NOMO-1 treated with dmso at 0.1 percent for 144 hours (cell line): ENCODE measurements at regions not wholly inside any gene's neighbourhood (a gene's known extent, or its start where the extent isn't known, plus 50 kb on each side); places are given as distances from the start of the nearest gene placed in this dataset.

Experiments
- DNase-seq: peaks from one replicate; lab custom pipeline; 2025; ENCODE audit not compliant: unreplicated experiment; lab: John Stamatoyannopoulos, UW

DNA sequence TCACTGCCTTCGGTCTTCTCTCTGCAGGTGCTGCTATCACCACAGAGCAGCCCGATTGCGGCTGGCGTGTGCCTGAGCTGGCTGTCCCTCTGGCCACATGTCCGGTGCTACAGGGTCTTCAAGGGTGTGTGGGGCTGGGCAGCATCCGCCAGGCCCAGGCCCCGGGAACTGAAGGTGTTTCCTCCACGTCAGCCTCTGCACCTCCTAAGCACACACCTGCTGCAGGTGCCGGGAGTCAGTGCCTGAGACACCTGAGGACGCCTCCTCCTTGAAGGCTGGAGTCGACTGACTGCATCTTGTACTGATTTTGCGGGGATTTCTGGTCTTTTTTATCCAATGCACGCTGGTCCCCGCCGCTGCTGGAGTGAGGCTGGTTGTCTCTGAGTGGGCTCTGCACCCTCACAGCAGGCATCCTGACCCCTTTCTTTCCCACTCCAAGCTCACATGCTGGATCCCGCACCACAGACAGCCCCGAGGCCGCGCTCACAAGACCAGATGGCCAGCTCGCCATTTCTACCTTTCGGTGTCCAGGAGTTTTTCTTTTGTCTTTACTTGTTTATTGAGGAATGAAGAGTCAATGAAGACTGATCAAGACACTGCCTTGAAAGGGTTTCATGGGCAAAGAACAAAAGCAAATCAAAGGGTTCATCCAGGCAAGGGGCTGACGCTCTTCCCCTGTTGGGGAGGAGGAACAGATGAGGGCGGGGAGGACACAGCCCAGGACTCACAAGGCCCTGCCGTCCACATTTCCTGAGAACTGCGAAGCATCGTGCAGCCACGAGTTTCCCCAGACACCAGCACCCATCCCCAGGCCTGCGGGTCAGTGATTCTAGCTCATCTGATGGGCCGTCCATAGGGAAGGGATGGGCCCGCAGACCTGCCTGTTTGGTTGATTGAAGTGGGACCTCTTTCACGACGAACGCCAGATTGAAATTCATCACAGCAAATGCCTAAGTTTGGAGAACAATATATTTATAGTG, 203.8 kb upstream of the SOX1 start:
- no peak for DNase-seq

DNA sequence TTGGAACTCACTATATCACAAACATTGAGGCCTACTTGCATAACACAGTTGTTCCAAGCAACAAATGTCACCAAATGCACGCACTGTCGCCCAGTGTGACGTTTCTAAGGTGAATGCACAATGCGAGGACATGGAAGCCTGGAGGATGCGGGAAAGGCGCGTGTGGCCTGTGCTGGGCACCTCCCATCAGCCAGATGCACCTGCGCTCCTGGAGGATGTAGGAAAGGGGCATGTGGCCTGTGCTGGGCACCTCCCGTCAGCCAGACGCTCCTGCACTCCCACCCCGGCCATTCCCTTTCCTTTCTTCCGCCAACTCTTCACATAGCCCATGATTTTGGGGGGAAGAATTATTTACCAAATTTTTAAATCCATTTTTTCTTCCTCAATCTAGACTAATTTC, 202.4 kb upstream of the SOX1 start:
- no peak for DNase-seq

DNA sequence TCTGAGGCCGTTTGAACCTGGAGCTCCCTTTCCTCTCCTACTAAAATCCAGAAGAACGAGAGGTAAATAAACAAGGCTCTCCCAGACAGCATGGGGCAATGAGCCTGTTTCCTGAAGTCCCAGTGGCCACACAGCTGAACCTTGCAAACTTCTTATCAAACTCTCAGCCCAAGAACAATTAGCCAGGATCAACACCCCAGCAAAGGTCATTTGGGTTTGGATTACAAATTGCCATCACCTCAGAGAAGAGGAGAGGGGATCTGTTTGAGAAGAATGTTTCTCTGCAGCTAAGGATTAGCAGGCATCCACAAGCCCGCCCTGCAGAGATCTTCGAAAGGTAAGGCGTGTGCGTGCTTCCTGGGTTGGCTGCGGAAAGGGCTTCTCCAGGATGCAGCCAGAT, 201.9 kb upstream of the SOX1 start:
- no peak for DNase-seq

DNA sequence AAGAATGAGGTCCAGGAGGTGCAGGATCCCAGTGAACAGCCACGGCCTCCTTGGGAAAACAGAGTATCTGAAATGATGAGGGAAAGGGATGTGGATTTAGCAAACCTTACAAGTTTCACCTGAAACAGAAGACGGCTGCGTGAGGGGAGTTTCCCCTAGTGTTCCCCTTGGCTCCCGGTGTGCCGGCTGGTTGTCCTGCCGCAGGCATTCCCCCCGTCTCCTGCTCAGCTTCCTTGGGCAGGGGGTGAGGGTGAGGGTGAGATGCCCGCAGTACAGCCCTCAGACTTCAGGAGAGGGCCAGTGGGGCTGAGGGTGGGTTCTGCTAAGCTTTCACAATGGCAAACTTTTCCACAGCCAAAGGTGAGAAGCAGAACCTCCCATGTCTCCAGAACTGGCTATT, 201.1 kb upstream of the SOX1 start:
- no peak for DNase-seq

DNA sequence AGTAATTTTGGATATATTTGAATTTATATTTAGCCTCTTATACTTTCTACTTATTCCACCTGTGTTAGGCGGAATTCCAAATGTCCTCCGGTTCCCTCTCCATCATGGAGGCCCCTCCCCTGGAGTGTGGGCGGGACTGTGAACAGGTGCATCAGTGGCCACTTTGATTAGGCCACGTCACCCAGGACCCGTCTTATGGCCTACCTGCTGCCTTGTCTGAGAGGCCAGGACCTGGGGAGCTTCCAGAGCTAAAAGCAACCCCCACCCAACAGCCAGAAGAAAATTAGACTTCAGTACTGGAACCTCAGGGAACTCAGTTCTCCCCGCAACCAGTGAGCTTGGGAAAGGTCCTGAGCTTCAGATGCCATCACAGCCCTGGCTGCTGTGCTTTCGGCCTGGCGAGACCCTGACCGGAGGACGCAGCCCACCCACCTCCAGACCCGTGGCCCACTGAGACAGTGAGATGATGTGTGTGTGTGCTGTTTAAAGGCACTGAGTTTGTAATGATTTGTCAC, 200.2 kb upstream of the SOX1 start:
- no peak for DNase-seq

DNA sequence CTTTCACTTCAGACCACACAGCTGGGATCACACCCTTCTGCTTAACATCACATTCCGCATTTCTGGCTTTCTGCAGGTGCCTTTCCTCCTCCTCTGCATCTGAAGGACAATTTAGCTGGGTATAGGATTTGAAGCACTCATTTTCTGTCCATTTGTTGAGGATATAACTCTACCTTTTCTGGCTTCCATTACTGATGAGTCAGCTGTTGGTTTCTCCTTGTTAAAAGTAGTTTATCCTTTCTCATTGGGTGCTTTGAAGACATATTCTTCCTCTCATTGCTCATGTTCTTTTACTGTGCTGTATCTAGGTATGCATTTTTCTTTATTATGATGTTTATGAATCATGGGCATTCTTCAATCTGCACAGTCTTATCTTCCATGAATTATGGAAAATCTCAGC, 199.3 kb upstream of the SOX1 start:
- DNase-seq = no peak

DNA sequence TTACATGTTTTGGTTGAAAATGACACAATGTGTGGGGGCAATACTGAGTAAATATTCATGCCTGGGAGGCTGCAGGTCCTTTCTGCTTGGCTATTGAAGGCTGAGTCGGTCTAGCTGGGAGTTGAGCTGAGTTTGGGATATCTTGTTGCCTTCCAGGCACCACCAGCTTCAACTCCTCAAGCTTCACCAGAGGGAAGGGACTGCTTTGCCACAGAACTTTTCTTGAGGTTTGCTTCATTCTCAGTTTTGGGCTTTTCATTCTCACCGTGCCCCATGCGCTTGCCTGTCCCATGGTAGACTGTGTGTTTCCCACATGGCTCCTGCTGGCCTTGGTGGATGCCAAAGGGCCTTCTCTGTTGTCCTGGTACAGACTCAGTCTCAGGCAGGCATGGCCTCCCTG, 198.2 kb upstream of the SOX1 start:
- DNase-seq = no peak

DNA sequence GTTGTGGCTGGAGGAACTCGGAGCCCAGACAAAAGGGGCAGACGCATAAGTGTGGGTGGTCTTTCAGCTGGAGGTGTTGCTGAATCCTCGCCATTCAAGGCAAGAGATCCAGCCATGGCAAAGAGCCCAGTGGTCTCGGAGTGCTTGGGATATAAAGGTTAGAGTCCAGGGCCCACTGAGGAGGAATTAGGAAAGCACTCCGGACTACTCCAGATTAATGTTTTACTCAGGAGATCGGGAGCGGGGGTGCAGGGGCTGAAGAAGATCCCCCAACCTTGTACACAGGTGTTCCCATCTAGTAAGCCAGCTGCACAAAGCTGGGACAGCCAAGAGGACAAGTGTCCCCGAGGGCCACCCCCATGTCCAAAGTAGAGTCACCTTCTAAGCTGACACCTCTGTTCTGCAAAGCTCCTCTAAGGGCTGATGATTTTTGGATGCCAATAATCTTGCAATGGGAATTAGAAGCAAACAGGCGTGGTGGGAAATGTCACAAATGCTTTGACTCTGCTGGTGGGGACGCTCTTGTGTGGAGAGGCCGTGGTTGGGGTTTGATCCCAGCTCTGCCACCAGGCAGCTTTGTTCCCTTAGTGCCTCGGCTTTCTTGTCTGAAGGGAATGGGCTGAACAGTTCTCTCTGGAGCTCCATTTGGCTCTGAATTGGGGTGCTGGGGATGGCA, 194.3 kb upstream of the SOX1 start:
- no peak for DNase-seq

DNA sequence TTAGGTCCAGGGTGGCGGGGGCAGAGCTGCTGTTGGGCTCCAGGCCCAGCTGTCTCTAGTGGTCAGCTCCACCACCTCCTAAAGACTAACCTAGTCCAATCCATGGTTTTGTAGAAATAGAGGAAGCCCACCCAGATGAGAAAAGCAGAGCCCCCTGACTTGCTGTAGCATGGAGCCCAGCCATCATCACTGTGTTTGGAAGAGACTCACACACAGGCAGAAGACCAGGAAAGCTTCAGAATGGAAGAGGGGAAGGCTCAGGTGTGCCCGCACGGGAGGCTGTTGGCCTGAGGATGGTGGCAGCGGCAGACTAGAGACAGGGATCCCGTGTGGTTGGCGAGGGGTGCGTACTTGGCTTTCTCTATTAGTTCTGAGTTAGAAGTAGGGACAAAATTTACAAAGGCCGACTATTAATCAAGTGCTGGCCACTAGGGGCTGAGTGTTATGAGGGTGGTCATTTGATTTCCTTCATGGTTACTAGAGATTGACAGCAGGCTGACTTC, 193.2 kb upstream of the SOX1 start:
- DNase-seq = no peak

DNA sequence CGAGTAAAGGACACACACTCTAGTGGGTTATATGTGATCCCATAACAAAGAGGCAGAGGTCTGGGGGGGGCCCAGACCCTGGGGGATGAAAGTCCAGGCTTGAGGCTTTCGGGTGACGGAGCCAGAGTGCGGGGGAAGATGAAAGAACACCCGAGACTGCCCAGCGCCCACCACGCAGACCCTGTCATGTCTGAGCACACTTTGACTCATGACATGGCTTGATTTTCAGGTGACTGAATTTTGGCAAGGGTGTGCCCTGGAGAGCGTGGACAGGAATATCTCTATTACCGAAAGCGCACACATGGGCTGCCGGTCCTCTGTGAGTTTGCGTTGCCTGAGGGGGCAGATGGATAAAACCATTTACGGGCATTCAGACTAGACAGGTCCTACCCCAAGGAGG, 192.0 kb upstream of the SOX1 start:
- no peak for DNase-seq

DNA sequence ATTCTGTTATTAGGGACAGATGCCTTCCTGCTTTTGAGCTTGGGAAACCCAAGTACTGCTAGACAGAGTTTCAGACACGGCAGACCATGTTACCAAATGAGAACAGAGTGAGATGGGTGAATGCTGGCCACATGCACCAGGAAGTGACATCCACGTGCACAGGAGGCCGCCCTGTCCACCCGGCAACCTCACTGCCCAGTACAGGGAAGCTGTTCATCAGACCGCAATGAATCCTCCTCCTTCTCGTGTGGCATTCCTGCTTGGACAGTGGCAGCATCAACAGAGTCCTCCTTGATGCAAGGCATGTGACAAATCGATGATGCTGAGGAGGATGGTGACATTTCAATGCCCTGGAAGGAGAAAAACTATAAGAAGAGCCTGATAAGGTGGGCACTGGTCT, 191.0 kb upstream of the SOX1 start:
- no peak for DNase-seq

DNA sequence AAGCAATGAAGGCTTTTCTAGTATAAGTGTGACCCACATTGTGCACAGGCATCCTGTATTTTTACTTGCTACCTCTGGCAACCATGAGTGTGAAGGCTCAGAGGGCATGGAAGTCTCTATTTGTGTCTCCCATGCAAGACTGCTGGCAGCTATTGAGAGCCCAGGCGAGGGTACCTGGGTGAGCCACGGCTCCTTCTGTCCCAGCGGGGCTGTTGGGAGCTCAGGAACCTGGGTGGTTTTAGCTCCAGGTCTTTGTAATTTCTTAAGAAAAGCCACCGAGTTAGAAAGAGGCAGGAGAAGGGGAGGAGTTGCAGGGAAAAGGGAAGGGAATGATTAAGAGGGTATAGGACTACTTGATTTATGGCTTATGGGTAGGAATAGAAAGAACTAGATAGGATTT, 190.4 kb upstream of the SOX1 start:
- DNase-seq = no peak

DNA sequence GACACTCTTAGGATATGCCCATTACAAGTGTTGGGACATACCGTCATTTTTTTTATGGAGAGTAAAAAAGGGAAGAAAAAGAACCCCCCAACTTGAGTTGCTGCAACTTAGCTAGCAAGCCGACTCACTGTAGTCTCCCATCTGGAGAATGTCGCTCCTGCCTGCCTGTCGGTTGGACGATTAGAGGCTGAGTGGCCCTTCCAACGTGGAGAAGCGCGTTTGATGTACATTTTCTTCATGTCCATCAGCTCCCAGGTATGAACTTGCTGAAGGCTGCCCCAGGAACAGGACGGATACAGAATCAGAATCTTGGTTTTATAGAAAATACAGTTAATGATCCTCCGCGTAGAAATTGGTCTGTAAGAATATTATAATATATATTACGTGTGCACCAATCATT, 189.0 kb upstream of the SOX1 start:
- no peak for DNase-seq

DNA sequence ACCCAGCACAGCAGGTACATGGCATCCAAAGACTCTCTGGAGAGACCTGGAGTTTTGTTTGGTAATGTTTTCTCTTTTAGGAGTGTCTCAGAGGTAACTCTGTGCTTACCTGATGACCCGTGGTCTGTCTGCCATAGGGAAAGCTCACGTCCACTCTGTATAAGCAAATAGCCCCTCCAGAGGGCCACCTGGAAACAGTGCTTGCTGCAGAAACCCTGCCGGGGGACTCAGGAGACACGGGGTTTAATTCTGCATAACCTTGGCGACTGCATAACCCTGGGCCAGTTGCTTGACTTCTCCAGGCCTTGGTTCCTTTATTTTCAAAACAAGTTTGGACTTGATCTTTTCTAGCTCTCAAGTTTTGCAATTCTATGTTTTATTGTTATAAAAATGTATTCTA, 187.2 kb upstream of the SOX1 start:
- DNase-seq = no peak

DNA sequence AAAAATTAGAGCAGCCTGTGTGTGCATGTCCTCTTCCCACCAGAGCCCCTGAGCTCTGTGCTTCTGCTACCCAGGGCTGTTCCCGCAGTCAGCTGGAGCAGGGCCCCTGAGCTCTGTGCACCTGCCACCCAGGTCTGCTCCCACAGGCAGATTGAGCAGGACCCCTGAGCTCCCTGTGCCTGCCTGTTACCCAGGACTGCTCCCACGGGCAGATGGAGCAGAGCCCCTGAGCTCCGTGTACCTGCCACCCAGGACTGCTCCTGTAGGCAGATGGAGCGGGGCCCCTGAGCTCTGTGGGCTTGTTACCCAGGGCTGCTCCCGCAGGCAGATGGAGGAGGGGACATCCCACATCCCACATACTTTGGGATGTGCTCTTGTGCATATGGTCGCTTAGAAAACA, 186.8 kb upstream of the SOX1 start:
- no peak for DNase-seq

DNA sequence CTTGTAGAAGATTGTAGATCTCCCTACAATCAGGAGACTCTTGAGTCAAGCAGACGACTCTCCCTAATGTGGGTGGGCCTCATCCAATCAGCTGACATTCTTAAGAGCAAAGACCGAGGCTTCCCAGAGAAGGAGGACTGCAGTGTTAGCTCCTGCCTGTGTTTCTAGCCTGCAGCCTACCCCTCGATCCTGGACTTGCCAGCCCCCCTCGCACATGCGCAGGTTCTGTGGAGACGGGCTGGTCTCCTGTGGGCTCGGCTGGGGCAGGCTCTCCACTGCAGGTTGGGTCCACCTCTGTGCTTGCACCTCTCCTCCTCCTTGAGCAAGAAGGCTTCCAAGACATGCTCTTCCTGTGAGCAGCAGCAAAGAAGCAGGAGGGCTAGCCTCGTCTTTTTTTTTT, 185.2 kb upstream of the SOX1 start:
- DNase-seq = no peak

DNA sequence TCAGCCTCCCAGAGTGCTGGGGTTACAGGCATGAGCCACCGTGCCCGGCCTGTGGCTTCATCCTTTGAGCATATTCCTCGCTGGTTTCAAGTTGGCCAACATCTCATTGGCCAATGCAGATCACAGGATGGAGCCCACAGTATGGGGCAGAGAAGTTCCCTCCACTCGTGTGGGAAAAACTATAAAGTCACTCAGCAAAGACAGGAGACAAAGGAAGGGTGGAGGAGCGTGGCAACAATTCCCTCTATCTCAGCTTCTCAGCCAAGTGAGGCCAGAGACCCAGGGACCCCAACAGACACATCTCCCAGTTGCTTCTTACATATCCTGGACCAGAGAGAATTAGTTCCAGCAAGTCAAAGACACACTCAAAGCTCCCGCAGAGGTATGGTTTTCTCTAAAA, 184.6 kb upstream of the SOX1 start:
- DNase-seq = no peak

DNA sequence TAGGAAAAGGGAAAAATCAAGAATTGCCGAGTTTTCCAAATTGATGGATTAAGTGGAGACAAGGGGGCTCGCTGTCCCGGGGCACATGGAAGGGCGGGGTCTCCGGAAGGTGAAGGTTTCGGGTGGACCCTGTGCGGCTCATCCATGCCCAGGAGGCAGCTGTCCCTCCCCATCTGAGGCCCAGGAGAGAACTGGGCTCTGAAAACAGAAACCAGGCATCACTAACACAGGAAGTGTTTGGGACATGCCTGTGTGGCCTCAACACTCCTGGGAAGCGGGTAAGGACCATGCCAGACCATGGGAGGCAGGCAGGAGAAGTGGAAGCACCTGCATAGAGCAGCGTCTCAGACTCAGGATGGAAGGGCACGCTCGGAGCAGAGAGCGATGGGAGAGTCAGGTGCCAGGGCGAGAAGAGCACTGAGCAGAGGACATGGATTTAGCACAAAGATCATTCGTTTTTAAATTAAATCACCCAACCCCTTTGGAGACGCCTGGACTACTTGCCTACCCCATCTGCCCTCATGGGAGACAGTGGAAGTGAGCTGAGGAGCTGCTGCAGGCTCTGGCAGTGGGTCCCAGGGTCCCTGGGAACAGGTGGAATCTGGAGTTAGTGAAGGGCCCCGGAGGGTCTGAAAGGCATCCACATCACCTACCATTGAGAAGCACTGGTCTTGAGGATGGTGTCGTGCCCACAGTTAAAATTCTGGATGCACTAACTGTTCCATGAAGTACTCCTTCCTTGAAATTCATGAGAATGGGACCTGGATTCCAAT, 183.2 kb upstream of the SOX1 start:
- DNase-seq = no peak

DNA sequence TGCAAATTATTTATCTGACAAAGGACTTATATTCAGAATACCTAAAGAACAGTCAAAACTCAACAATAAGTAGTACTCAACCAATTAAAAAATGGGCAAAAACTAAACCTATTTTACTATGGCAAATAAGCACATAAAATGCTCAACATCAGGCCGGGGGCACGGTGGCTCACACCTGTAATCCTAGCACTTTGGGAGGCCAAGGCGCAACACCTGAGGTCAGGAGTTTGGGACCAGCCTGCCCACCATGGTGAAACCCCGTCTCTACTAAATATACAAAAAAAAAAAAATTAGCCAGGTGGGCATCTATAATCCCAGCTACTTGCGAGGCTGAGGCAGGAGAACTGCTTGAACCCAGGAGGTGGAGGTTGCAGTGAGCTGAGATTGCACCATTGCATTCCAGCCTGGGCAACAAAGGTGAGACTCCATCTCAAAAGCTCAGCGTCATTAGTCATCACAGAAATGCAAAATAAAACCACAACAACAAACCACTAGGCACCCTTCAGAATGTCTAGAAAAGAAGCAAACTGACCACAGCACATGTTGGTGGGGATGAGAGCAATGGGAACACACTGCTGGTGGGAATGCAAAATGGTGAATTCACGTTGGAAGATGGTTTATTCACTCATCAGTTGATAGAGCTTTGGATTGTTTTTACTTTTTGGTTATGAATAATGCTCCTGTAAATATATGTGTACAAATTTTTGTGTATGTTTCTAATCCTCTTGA, 180.6 kb upstream of the SOX1 start:
- DNase-seq = no peak

DNA sequence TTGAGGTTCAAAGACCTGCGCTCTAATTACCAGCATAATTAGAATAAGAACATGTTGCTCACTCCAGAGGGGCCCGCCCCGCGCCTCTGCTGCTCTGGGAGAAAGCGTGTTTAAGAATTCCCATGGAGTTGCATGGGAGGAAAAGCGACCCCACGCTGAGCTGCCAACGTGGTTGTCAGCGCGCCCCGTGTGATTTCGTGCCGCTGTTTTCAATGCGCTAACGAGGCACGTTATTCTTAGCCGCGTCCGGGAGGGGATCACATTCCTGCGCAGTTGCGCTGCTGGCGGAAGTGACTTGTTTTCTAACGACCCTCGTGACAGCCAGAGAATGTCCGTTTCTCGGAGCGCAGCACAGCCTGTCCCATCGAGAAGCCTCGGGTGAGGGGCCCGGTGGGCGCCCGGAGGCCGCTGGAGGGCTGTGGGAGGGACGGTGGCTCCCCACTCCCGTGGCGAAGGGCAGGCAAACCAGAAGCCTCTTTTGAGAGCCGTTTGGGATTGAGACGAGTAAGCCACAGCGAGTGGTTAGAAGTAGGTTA, 173.8 kb upstream of the SOX1 start:
- DNase-seq = no peak
